CD14-positive monocyte (primary cell): ENCODE measurements at regions not wholly inside any gene's neighbourhood (a gene's known extent, or its start where the extent isn't known, plus 50 kb on each side); places are given as distances from the start of the nearest gene placed in this dataset.

Experiments
- DNase-seq, 3 donors: peaks; one replicate each; pipeline ENCODE4 v3.0.0-alpha.2; 2011 to 2022
- H2AFZ ChIP-seq: 2 replicates; pipeline ENCODE4 v1.6.0; 2012; ENCODE audit warnings: mild to moderate bottlenecking, low read depth, low read length, inconsistent platforms; ENCODE audit not compliant: insufficient read depth, poor library complexity, severe bottlenecking
- H3K27ac ChIP-seq, 2 donors: 1 replicate in 1 of 2; 2 replicates in 1 of 2; pipeline ENCODE4 v1.5.1; 2012 to 2013; ENCODE audit warnings: low read length in 2 of 2, control low read depth in 1 of 2, inconsistent platforms in 1 of 2, low read depth in 1 of 2, mild to moderate bottlenecking in 1 of 2
- H3K27me3 ChIP-seq, 2 donors: one replicate each; pipeline versions ENCODE4 v1.6.0 to v1.6.1; 2011 to 2013; ENCODE audit warnings: low read length in 2 of 2; ENCODE audit not compliant: control insufficient read depth in 2 of 2, insufficient read depth in 2 of 2
- H3K36me3 ChIP-seq, 2 donors: replicated peaks in 1 of 2; 1 replicate in 1 of 2; 2 replicates in 1 of 2; pipeline versions ENCODE4 v1.5.1 to v1.6.1; 2012 to 2013; ENCODE audit warnings: low read length in 2 of 2, control low read depth in 1 of 2, inconsistent platforms in 1 of 2, mild to moderate bottlenecking in 1 of 2; ENCODE audit not compliant: insufficient read depth in 2 of 2, control insufficient read depth in 1 of 2
- H3K4me1 ChIP-seq, 2 donors: 1 replicate in 1 of 2; 2 replicates in 1 of 2; pipeline versions ENCODE4 v1.5.1 to v1.6.1; 2012 to 2013; ENCODE audit warnings: low read length in 2 of 2, control low read depth in 1 of 2, inconsistent platforms in 1 of 2, mild to moderate bottlenecking in 1 of 2, moderate library complexity in 1 of 2; ENCODE audit not compliant: insufficient read depth in 2 of 2, control insufficient read depth in 1 of 2
- H3K4me2 ChIP-seq: replicated peaks from 2 replicates; pipeline ENCODE3; 2012; ENCODE audit warnings: low read length, moderate library complexity, mild to moderate bottlenecking; ENCODE audit not compliant: poor library complexity, severe bottlenecking; ENCODE audit errors: extremely low read depth
- H3K4me3 ChIP-seq, 3 experiments: fragments of 200-600 bp in 1 of 3; sonication (generic) in 1 of 3; replicated peaks in 1 of 3; 1 replicate in 2 of 3; 2 replicates in 1 of 3; pipeline ENCODE4 v1.5.1; 2011 to 2013; ENCODE audit warnings: low read length in 3 of 3, mild to moderate bottlenecking in 3 of 3, control low read depth in 2 of 3, low read depth in 2 of 3, inconsistent platforms in 1 of 3, moderate library complexity in 1 of 3
- H3K79me2 ChIP-seq: 2 replicates; pipeline ENCODE4 v1.6.0; 2012; ENCODE audit warnings: mild to moderate bottlenecking, control low read depth, inconsistent platforms, low read length, moderate library complexity; ENCODE audit not compliant: insufficient read depth
- H3K9ac ChIP-seq: 2 replicates; pipeline ENCODE4 v1.6.0; 2017; ENCODE audit warnings: low read length, mild to moderate bottlenecking; ENCODE audit not compliant: insufficient read depth, poor library complexity, severe bottlenecking
- H3K9me3 ChIP-seq, 2 donors: replicated peaks in 1 of 2; 1 replicate in 1 of 2; 2 replicates in 1 of 2; pipeline versions ENCODE4 v1.5.1 to v1.6.1; 2012 to 2013; ENCODE audit warnings: low read length in 2 of 2, control low read depth in 1 of 2; ENCODE audit not compliant: control insufficient read depth in 1 of 2, insufficient read depth in 1 of 2
- H4K20me1 ChIP-seq: 2 replicates; pipeline ENCODE4 v1.6.0; 2012; ENCODE audit warnings: mild to moderate bottlenecking, low read length, control low read depth, moderate library complexity; ENCODE audit not compliant: insufficient read depth
- H3K27ac Mint-ChIP-seq, 7 donors: one replicate each; pipeline ENCODE4 v1.8.0; 2020; ENCODE audit warnings: mild to moderate bottlenecking in 7 of 7, mixed read lengths in 7 of 7, moderate library complexity in 6 of 7, inconsistent platforms in 2 of 7
- H3K27me3 Mint-ChIP-seq, 3 donors: one replicate each; pipeline ENCODE4 v1.8.0; 2021 to 2022; ENCODE audit warnings: low read depth in 3 of 3, mild to moderate bottlenecking in 3 of 3, mixed read lengths in 3 of 3, moderate library complexity in 3 of 3, inconsistent platforms in 1 of 3
- H3K36me3 Mint-ChIP-seq, 2 donors: one replicate each; pipeline ENCODE4 v1.8.0; 2020; ENCODE audit warnings: mixed read lengths in 2 of 2, inconsistent platforms in 1 of 2, mild to moderate bottlenecking in 1 of 2
- H3K4me1 Mint-ChIP-seq: one replicate; pipeline ENCODE4 v1.8.0; 2020; ENCODE audit warnings: mild to moderate bottlenecking, mixed read lengths
- H3K4me3 Mint-ChIP-seq, 2 donors: one replicate each; pipeline ENCODE4 v1.8.0; 2020; ENCODE audit warnings: mild to moderate bottlenecking in 2 of 2, mixed read lengths in 2 of 2, moderate library complexity in 1 of 2
- H3K9me3 Mint-ChIP-seq, 7 donors: one replicate each; pipeline ENCODE4 v1.8.0; 2020 to 2022; ENCODE audit warnings: mixed read lengths in 7 of 7, mild to moderate bottlenecking in 6 of 7, moderate library complexity in 6 of 7, inconsistent platforms in 2 of 7
- CTCF ChIP-seq: fragments of 200-600 bp; IDR thresholded peaks from one replicate; pipeline ENCODE4 v1.8.0; 2022; ENCODE audit warnings: antibody characterized with exemption, mild to moderate bottlenecking
- WGBS: methylation state at CpG from one replicate; pipeline ENCODE4 v1.1.5; 2013; ENCODE audit warnings: missing lambda C conversion rate; ENCODE audit not compliant: insufficient coverage; 5-methylcytosine and 5-hydroxymethylcytosine counted together
- intact Hi-C, 2 donors: fragments of 100-400 bp; cut with micrococcal nuclease; formaldehyde crosslinking; loops; one replicate each; pipeline versions ENCODE4 v1.15.0 to v1.15.1; 2023

- Histone ChIP-seq H4K20me1 (no peaks in the 10 kb centered on the region), H3K4me1 (no peaks in the 10 kb centered on the region), H3K36me3 (no peaks in the 10 kb centered on the region), H3K9me3 (no peaks in the 10 kb centered on the region), H2AFZ (no peak overlapping the region), H3K4me3 (no peak overlapping the region), H3K27ac (no peak overlapping the region), H3K79me2 (no peaks in the 10 kb centered on the region), H3K4me2 (no peak overlapping the region), H3K27me3 (no peaks in the 10 kb centered on the region), H3K9ac (no peak overlapping the region)
- no peaks in the 10 kb centered on the region for H3K36me3 Mint-ChIP-seq
- H3K4me1 Mint-ChIP-seq: no peaks in the 10 kb centered on the region
- H3K9me3 Mint-ChIP-seq: no peaks in the 10 kb centered on the region
- H3K27ac Mint-ChIP-seq: no peak overlapping the region
- intact Hi-C loops: no loop called here
- H3K27me3 Mint-ChIP-seq: no peaks in the 10 kb centered on the region
- no peak overlapping the region for H3K4me3 Mint-ChIP-seq
- no CpG with 5 or more reads among the region's 3 CpGs for WGBS
- no peak for TF ChIP-seq CTCF
- DNase-seq: no peak
Observed at GRCh38 chr14:26026384-26026783, 571.4 kb downstream of the NOVA1 start.

- no peaks in the 10 kb centered on the region for H4K20me1 ChIP-seq
- H3K4me2 ChIP-seq: no peak overlapping the region
- H3K27me3 ChIP-seq: no peaks in the 10 kb centered on the region
- DNase-seq: no peak
- H3K79me2 ChIP-seq: no peaks in the 10 kb centered on the region
- no peaks in the 10 kb centered on the region for H3K4me1 ChIP-seq
- H3K4me3 ChIP-seq: no peak overlapping the region
- no peak overlapping the region for H2AFZ ChIP-seq
- peaks cover 0 to 3% (median 0%) of the 10 kb centered on the region in 7 donors for H3K9me3 Mint-ChIP-seq
- H3K9ac ChIP-seq: no peak overlapping the region
- no peak overlapping the region for H3K27ac ChIP-seq
- no peaks in the 10 kb centered on the region for H3K4me1 Mint-ChIP-seq
- H3K9me3 ChIP-seq: no peaks in the 10 kb centered on the region
- WGBS: no CpG with 5 or more reads among the region's 4 CpGs
- no peaks in the 10 kb centered on the region for H3K36me3 Mint-ChIP-seq
- H3K27me3 Mint-ChIP-seq: peaks cover 0 to 2% (median 0%) of the 10 kb centered on the region in 3 donors
- TF ChIP-seq CTCF: no peak
- no peak overlapping the region for H3K4me3 Mint-ChIP-seq
- no peaks in the 10 kb centered on the region for H3K36me3 ChIP-seq
- intact Hi-C loops: no loop called here
- no peak overlapping the region for H3K27ac Mint-ChIP-seq
Observed at GRCh38 chr14:26023967-26024366, 573.9 kb downstream of the NOVA1 start.
